Activated CD4-positive, alpha-beta T cell treated with anti-CD3 and anti-CD28 coated beads, Interleukin-2, Interleukin-6, amounts not matched to agents 100 ng/mL and 50 ng/mL, durations not matched to agents 16 hours and 8 hours (primary cell): ENCODE measurements at regions not wholly inside any gene's neighbourhood (a gene's known extent, or its start where the extent isn't known, plus 50 kb on each side); places are given as distances from the start of the nearest gene placed in this dataset.
"Not testable (repeated sequence)": the region's sequence is repeated elsewhere in the genome, so short reads cannot be mapped to it uniquely, and the experiment has no call there.

Experiments used
- DNase-seq: peaks from one replicate; pipeline ENCODE4 v3.0.0-alpha.2; 2020

GRCh38 chr17:70454377-70454776 lies 285.0 kb downstream of the KCNJ2 start:
- DNase-seq: no peak

- DNase-seq: no peak
These were observed 285.6 kb downstream of the KCNJ2 start for GRCh38 chr17:70454908-70455307.

GRCh38 chr17:70464995-70465394 lies 295.7 kb downstream of the KCNJ2 start:
- no peak for DNase-seq

GRCh38 chr17:70468661-70469060 lies 299.3 kb downstream of the KCNJ2 start:
- no peak for DNase-seq

- no peak for DNase-seq
These were observed 303.7 kb downstream of the KCNJ2 start for GRCh38 chr17:70473049-70473448.

- DNase-seq: no peak
These were observed 307.0 kb downstream of the KCNJ2 start for GRCh38 chr17:70476368-70476767.

GRCh38 chr17:70478902-70479301 lies 309.6 kb downstream of the KCNJ2 start:
- no peak for DNase-seq

- DNase-seq: no peak
These were observed 310.4 kb downstream of the KCNJ2 start for GRCh38 chr17:70479779-70480178.

- no peak for DNase-seq
These were observed 314.3 kb downstream of the KCNJ2 start for GRCh38 chr17:70483624-70484023.

GRCh38 chr17:70484050-70484449 lies 314.7 kb downstream of the KCNJ2 start:
- DNase-seq: no peak

GRCh38 chr17:70484496-70484895 lies 315.2 kb downstream of the KCNJ2 start:
- DNase-seq: no peak

GRCh38 chr17:70492368-70492767 lies 323.0 kb downstream of the KCNJ2 start:
- no peak for DNase-seq

GRCh38 chr17:70493277-70493874 lies 324.0 kb downstream of the KCNJ2 start:
- no peak for DNase-seq

GRCh38 chr17:70498631-70499030 lies 329.3 kb downstream of the KCNJ2 start:
- no peak for DNase-seq

GRCh38 chr17:70499067-70499786 lies 329.9 kb downstream of the KCNJ2 start:
- no peak for DNase-seq

GRCh38 chr17:70503449-70503848 lies 334.1 kb downstream of the KCNJ2 start:
- no peak for DNase-seq

GRCh38 chr17:70510288-70510687 lies 341.0 kb downstream of the KCNJ2 start:
- no peak for DNase-seq

GRCh38 chr17:70517816-70518215 lies 348.5 kb downstream of the KCNJ2 start:
- DNase-seq: no peak

- DNase-seq: no peak
These were observed 350.0 kb downstream of the KCNJ2 start for GRCh38 chr17:70519300-70519699.

GRCh38 chr17:70520447-70520846 lies 351.1 kb downstream of the KCNJ2 start:
- no peak for DNase-seq

- no peak for DNase-seq
These were observed 351.6 kb downstream of the KCNJ2 start for GRCh38 chr17:70520956-70521355.

GRCh38 chr17:70521821-70522256 lies 352.5 kb downstream of the KCNJ2 start:
- DNase-seq: no peak

- DNase-seq: no peak
These were observed 354.1 kb downstream of the KCNJ2 start for GRCh38 chr17:70523426-70523825.

- DNase-seq: not testable (repeated sequence)
These were observed 355.7 kb downstream of the KCNJ2 start for GRCh38 chr17:70525035-70525434.

GRCh38 chr17:70525961-70526360 lies 356.6 kb downstream of the KCNJ2 start:
- DNase-seq: no peak
